H1 (cell line): ENCODE measurements at regions not wholly inside any gene's neighbourhood (a gene's known extent, or its start where the extent isn't known, plus 50 kb on each side); places are given as distances from the start of the nearest gene placed in this dataset.

Experiments used
- CTCF ChIP-seq, 3 experiments: IDR thresholded peaks; 1 replicate in 2 of 3; 2 replicates in 1 of 3; pipeline versions ENCODE4 v1.5.1 to v1.6.1; 2011; ENCODE audit warnings: low read length in 3 of 3, mild to moderate bottlenecking in 3 of 3, inconsistent platforms in 2 of 3, low read depth in 1 of 3, moderate library complexity in 1 of 3; ENCODE audit not compliant: insufficient read depth in 1 of 3; ENCODE audit errors: control extremely low read depth in 1 of 3
- EZH2 ChIP-seq: fragments of 200-600 bp; sonication (generic); IDR thresholded peaks from 2 replicates; pipeline ENCODE4 v1.7.1; 2012; ENCODE audit warnings: low read depth, mild to moderate bottlenecking, moderate library complexity, low read length, inconsistent platforms; ENCODE audit not compliant: severe bottlenecking
- GTF2F1 ChIP-seq: IDR thresholded peaks from 2 replicates; pipeline ENCODE4 v1.6.1; 2012; ENCODE audit warnings: low read depth, low read length, improper control_type of control experiment, borderline replicate concordance
- JUND ChIP-seq: IDR thresholded peaks from 2 replicates; pipeline ENCODE4 v1.6.1; 2011; ENCODE audit warnings: mild to moderate bottlenecking, improper control_type of control experiment, low read length
- KDM1A ChIP-seq: fragments of 200-600, 300-600 bp; sonication (generic); IDR thresholded peaks from 2 replicates; pipeline ENCODE4 v1.7.1; 2016; ENCODE audit warnings: mild to moderate bottlenecking, low read length, borderline replicate concordance
- TAF1 ChIP-seq: IDR thresholded peaks from 2 replicates; pipeline ENCODE4 v1.6.1; 2011; ENCODE audit warnings: mild to moderate bottlenecking, low read depth, low read length
- TCF12 ChIP-seq: IDR thresholded peaks from 2 replicates; pipeline ENCODE4 v1.6.1; 2011; ENCODE audit warnings: low read depth, mild to moderate bottlenecking, low read length
- ZNF274 ChIP-seq: IDR thresholded peaks from 2 replicates; pipeline ENCODE4 v1.7.0; 2012; ENCODE audit warnings: low read length, borderline replicate concordance; ENCODE audit errors: extremely low read depth

GRCh38 chr17:63033142-63033541 lies 67.1 kb downstream of the TANC2 start:
- TF ChIP-seq KDM1A (no peak), CTCF (IDR thresholded peaks at IDR 0.05; ENCODE audit: control extremely low read depth in 1 of 3, insufficient read depth in 1 of 3, low read depth in 1 of 3, low read length in 3 of 3) (no peak), GTF2F1 (no peak), EZH2 (no peak), TAF1 (no peak), ZNF274 (no peak), JUND (no peak), TCF12 (no peak)
